GM23338 (cell line): ENCODE measurements at regions not wholly inside any gene's neighbourhood (a gene's known extent, or its start where the extent isn't known, plus 50 kb on each side); places are given as distances from the start of the nearest gene placed in this dataset.

Experiments
- CTCF ChIP-seq, 2 experiments: fragments of 200-600 bp in 1 of 2; sonication (generic) in 1 of 2; conservative IDR thresholded peaks; 2 replicates each; pipeline versions ENCODE4 v1.5.1 to v1.6.1; 2016 to 2017; ENCODE audit warnings: antibody characterized with exemption in 2 of 2, low read depth in 2 of 2, mild to moderate bottlenecking in 2 of 2, moderate library complexity in 1 of 2
- ETS1 ChIP-seq: IDR thresholded peaks from 2 replicates; pipeline ENCODE4 v1.6.1; 2016; ENCODE audit warnings: antibody characterized with exemption
- EZH2 ChIP-seq: fragments of 200-600 bp; sonication (generic); IDR thresholded peaks from one replicate; pipeline ENCODE4 v1.8.0; 2017; ENCODE audit warnings: antibody characterized with exemption, mild to moderate bottlenecking, low read depth; ENCODE audit not compliant: unreplicated experiment
- ZNF114 ChIP-seq: fragments of 250-450 bp; sonication (Bioruptor Pico); IDR thresholded peaks from 2 replicates; pipeline ENCODE4 v1.5.0; 2020; ENCODE audit warnings: mild to moderate bottlenecking, moderate library complexity
- ZNF331 ChIP-seq: fragments of 250-450 bp; sonication (Bioruptor Pico); IDR thresholded peaks from 2 replicates; pipeline ENCODE4 v1.5.0; 2020; ENCODE audit warnings: low read depth, mild to moderate bottlenecking, moderate library complexity
- ZNF462 ChIP-seq: fragments of 250-450 bp; sonication (Bioruptor Pico); IDR thresholded peaks from 2 replicates; pipeline ENCODE4 v1.5.0; 2020; ENCODE audit warnings: mild to moderate bottlenecking, moderate library complexity

GRCh38 chr12:39685854-39686657, 66.5 kb upstream of the ABCD2 start (continued):
- TF ChIP-seq CTCF (conservative IDR thresholded peaks at IDR 0.05; ENCODE audit: low read depth in 2 of 2): no peak
- no peak for TF ChIP-seq ZNF331 (CRISPR knock-in tag)
- TF ChIP-seq ETS1: no peak
- TF ChIP-seq EZH2: no peak
- TF ChIP-seq ZNF462 (CRISPR knock-in tag): no peak
- TF ChIP-seq ZNF114 (CRISPR knock-in tag): no peak
